Left colon (tissue), 2 donors: ENCODE measurements at regions not wholly inside any gene's neighbourhood (a gene's known extent, or its start where the extent isn't known, plus 50 kb on each side); places are given as distances from the start of the nearest gene placed in this dataset.
A peak's percentile ranks its signal among the peaks of the same experiment; 100 is the strongest.

Experiments used
- ATAC-seq: fragments of 200-7000 bp; cut with Tn5 transposase; one replicate; pipeline ENCODE4 v1.9.1; 2020; ENCODE audit warnings: mild to moderate bottlenecking, moderate library complexity
- DNase-seq, 2 donors: peaks; one replicate each; pipeline ENCODE4 v3.0.0-alpha.2; 2020
- intact Hi-C, 2 donors: fragments of 100-400 bp; cut with DNase I in 1 of 2; cut with micrococcal nuclease in 1 of 2; formaldehyde crosslinking; loops; one replicate each; pipeline versions ENCODE4 v1.11.2 to v1.14.0; 2022; cut with DNase I, micrococcal nuclease
- microRNA-seq, 2 donors: library from miRNA; unstranded; fragments of <30 nt; microRNA quantifications; one replicate each; pipeline versions ENCODE4 v1.1.0 to v1.2.0, GENCODE V29; 2020
- donor health status: DM: no; HTN: no; CAD: no.
- donor health status: DM: yes; HTN: yes; CAD: no.

GRCh38 chr20:62589720-62590119 is 52.6 kb upstream of the SLCO4A1 start:
- ATAC-seq: no peak
- no peak for DNase-seq
- intact Hi-C loops: no loop called here

GRCh38 chr20:62590309-62591121 is 51.8 kb upstream of the SLCO4A1 start:
- DNase-seq (no peak), ATAC-seq (peak; percentile 65)
- intact Hi-C loops: no loop called here

- intact Hi-C loops: no loop called here
- DNase-seq (no peak), ATAC-seq (no peak)
Measured at GRCh38 chr20:62591122-62591468, 51.2 kb upstream of the SLCO4A1 start.

GRCh38 chr20:62591591-62591990 is 50.7 kb upstream of the SLCO4A1 start:
- intact Hi-C loops: no loop called here
- ATAC-seq (no peak), DNase-seq (no peak)

Small RNA genes lying in the stretch of these regions (microRNA-seq; reads per million reads assigned to microRNA genes)
- gene MIR1-1 (1.1 to 13.6 reads per million in 2 donors), gene MIR133A2 (0 to 1.4 reads per million in 2 donors)
